Right lobe of liver (tissue), 6 donors: ENCODE measurements at regions not wholly inside any gene's neighbourhood (a gene's known extent, or its start where the extent isn't known, plus 50 kb on each side); places are given as distances from the start of the nearest gene placed in this dataset.

Experiments
- ATAC-seq, 4 donors: fragments of 200-7000 bp; cut with Tn5 transposase; one replicate each; pipeline ENCODE4 v1.9.1; 2020; ENCODE audit warnings: mild to moderate bottlenecking in 4 of 4, moderate library complexity in 4 of 4
- DNase-seq, 3 donors: peaks; one replicate each; pipeline ENCODE4 v3.0.0-alpha.2; 2020
- H3K27ac ChIP-seq, 3 donors: fragments of 200-600 bp; one replicate each; pipeline ENCODE4 v1.8.0; 2022
- H3K27me3 ChIP-seq, 2 donors: fragments of 200-600 bp; one replicate each; pipeline ENCODE4 v1.8.0; 2022
- H3K36me3 ChIP-seq, 4 donors: fragments of 200-600 bp; sonication (generic) in 1 of 4; one replicate each; pipeline versions ENCODE4 v1.5.1 to v1.8.0; 2017 to 2022; ENCODE audit warnings: control low read depth in 1 of 4
- H3K4me1 ChIP-seq, 4 donors: fragments of 200-600 bp; sonication (generic) in 1 of 4; one replicate each; pipeline versions ENCODE4 v1.5.1 to v1.8.0; 2017 to 2022; ENCODE audit warnings: control low read depth in 1 of 4
- H3K4me3 ChIP-seq, 3 donors: fragments of 200-600 bp; one replicate each; pipeline ENCODE4 v1.8.0; 2022
- H3K9me3 ChIP-seq, 4 donors: fragments of 200-600 bp; sonication (generic) in 1 of 4; one replicate each; pipeline versions ENCODE4 v1.5.1 to v1.8.0; 2017 to 2022; ENCODE audit warnings: control low read depth in 1 of 4
- CTCF ChIP-seq, 4 donors: fragments of 200-600 bp in 3 of 4; fragments of 450-650 bp in 1 of 4; IDR thresholded peaks; one replicate each; pipeline versions ENCODE4 v1.5.1 to v1.8.0; 2016 to 2022; ENCODE audit warnings: antibody characterized with exemption in 4 of 4, mild to moderate bottlenecking in 2 of 4
- POLR2A ChIP-seq: fragments of 450-650 bp; IDR thresholded peaks from one replicate; pipeline ENCODE4 v1.6.1; 2017; ENCODE audit warnings: antibody characterized with exemption, mild to moderate bottlenecking
- whole genome bisulfite sequencing: methylation state at CpG from one replicate; pipeline ENCODE4 v1.1.6; 2018; ENCODE audit warnings: low coverage, low lambda C conversion rate; ENCODE audit not compliant: insufficient coverage; ENCODE audit errors: missing lambda C conversion rate; 5-methylcytosine and 5-hydroxymethylcytosine counted together
- intact Hi-C, 2 donors: fragments of 100-400 bp; cut with DNase I; formaldehyde crosslinking; loops; one replicate each; pipeline versions ENCODE4 v1.11.2 to v1.14.1; 2022
- donor health status: DM: no; HTN: yes; CAD: no.
- donor health status: DM: no; HTN: no; CAD: no.
- donor health status: DM: no; HTN: no; CAD: no.
- donor health status: DM: no; HTN: yes; CAD: no.
- donor health status: DM: no; HTN: yes; CAD: no.

- Histone ChIP-seq H3K27me3 (no peaks in the 10 kb centered on the region), H3K4me1 (no peaks in the 10 kb centered on the region), H3K4me3 (no peak overlapping the region), H3K36me3 (no peaks in the 10 kb centered on the region), H3K9me3 (no peaks in the 10 kb centered on the region), H3K27ac (no peak overlapping the region)
- ATAC-seq, result no peak
- no peak for DNase-seq
- 89% methylated on average over 5 of the region's 5 CpGs for WGBS
- TF ChIP-seq POLR2A (no peak), CTCF (IDR thresholded peaks at IDR 0.05) (no peak)
- intact Hi-C loops, result no loop called here
Measured at GRCh38 chr14:31921721-31922120, 155.4 kb upstream of the ARHGAP5 start.

- H3K4me3 ChIP-seq, result no peak overlapping the region
- TF ChIP-seq POLR2A, result no peak
- peak; percentile 49 to 72 (median 60) for TF ChIP-seq CTCF (IDR thresholded peaks at IDR 0.05)
- ATAC-seq, result peak; percentile 61 to 85 (median 76)
Measured at GRCh38 chr14:31926123-31926522, 151.0 kb upstream of the ARHGAP5 start.

GRCh38 chr14:31926652-31927347 is 150.3 kb upstream of the ARHGAP5 start:
- peak overlapping the region in 1 of 3 donors; percentile 21 for H3K27ac ChIP-seq
- intact Hi-C loops, result no loop called here
- no peak for TF ChIP-seq POLR2A
- DNase-seq (no peak), ATAC-seq (peak; percentile 27 to 50 (median 31))
- no peaks in the 10 kb centered on the region for H3K9me3 ChIP-seq
- H3K27me3 ChIP-seq, result no peaks in the 10 kb centered on the region
- no peak overlapping the region for H3K4me3 ChIP-seq
- no peaks in the 10 kb centered on the region for H3K36me3 ChIP-seq
- no peaks in the 10 kb centered on the region for H3K4me1 ChIP-seq
- WGBS, result 60% methylated on average over 6 of the region's 6 CpGs

More at GRCh38 chr14:31926123-31926522, 151.0 kb upstream of the ARHGAP5 start:
- Histone ChIP-seq H3K4me1 (no peaks in the 10 kb centered on the region), H3K9me3 (no peaks in the 10 kb centered on the region), H3K27me3 (no peaks in the 10 kb centered on the region), H3K36me3 (no peaks in the 10 kb centered on the region), H3K27ac (no peak overlapping the region)
- intact Hi-C loops, result no loop called here
- 27% methylated on average over 1 of the region's 1 CpG for WGBS
- DNase-seq, result no peak

GRCh38 chr14:31927348-31927832 is 149.7 kb upstream of the ARHGAP5 start:
- H3K27ac ChIP-seq, result peak overlapping the region in 1 of 3 donors; percentile 21
- intact Hi-C loops, result no loop called here

More at GRCh38 chr14:31927348-31927832, 149.7 kb upstream of the ARHGAP5 start:
- 49% methylated on average over 5 of the region's 6 CpGs for WGBS
- peak in 3 of 4 donors; percentile 9 to 49 (median 33) for ATAC-seq
- no peaks in the 10 kb centered on the region for H3K9me3 ChIP-seq
- TF ChIP-seq POLR2A, result no peak
- TF ChIP-seq CTCF (IDR thresholded peaks at IDR 0.05), result no peak
- H3K4me3 ChIP-seq, result no peak overlapping the region
- no peaks in the 10 kb centered on the region for H3K4me1 ChIP-seq
- no peaks in the 10 kb centered on the region for H3K27me3 ChIP-seq
- DNase-seq, result no peak
- H3K36me3 ChIP-seq, result no peaks in the 10 kb centered on the region
